Smooth muscle cell (in vitro differentiated cells): ENCODE measurements at regions not wholly inside any gene's neighbourhood (a gene's known extent, or its start where the extent isn't known, plus 50 kb on each side); places are given as distances from the start of the nearest gene placed in this dataset.
A peak's percentile ranks its signal among the peaks of the same experiment; 100 is the strongest.

ENCODE experiments used
- DNase-seq: peaks from one replicate; lab custom pipeline; 2025; ENCODE audit not compliant: unreplicated experiment; lab: John Stamatoyannopoulos, UW
- H2AFZ ChIP-seq: fragments of 200-600 bp; sonication (generic); 2 replicates; pipeline ENCODE4 v1.6.0; 2016; ENCODE audit warnings: antibody characterized with exemption, low read depth, mild to moderate bottlenecking
- H3F3A ChIP-seq: fragments of 200-600 bp; sonication (generic); 2 replicates; pipeline ENCODE4 v1.6.0; 2017; ENCODE audit warnings: antibody characterized with exemption, low read depth
- H3K27ac ChIP-seq: fragments of 200-600 bp; sonication (generic); 2 replicates; pipeline ENCODE4 v1.5.1; 2016; ENCODE audit warnings: low read depth, mild to moderate bottlenecking
- H3K27me3 ChIP-seq: fragments of 200-600 bp; sonication (generic); 2 replicates; pipeline ENCODE4 v1.6.1; 2016; ENCODE audit warnings: low read depth, mild to moderate bottlenecking
- H3K36me3 ChIP-seq: fragments of 200-600 bp; sonication (generic); 2 replicates; pipeline ENCODE4 v1.5.1; 2016; ENCODE audit warnings: low read depth
- H3K4me1 ChIP-seq: fragments of 200-600 bp; sonication (generic); 2 replicates; pipeline ENCODE4 v1.5.1; 2016; ENCODE audit warnings: low read depth
- H3K4me2 ChIP-seq: fragments of 200-600 bp; sonication (generic); 2 replicates; pipeline ENCODE4 v1.6.0; 2016; ENCODE audit warnings: mild to moderate bottlenecking
- H3K4me3 ChIP-seq: fragments of 200-600 bp; sonication (generic); 2 replicates; pipeline ENCODE4 v1.5.1; 2016; ENCODE audit warnings: mild to moderate bottlenecking
- H3K79me2 ChIP-seq: fragments of 200-600 bp; sonication (generic); 2 replicates; pipeline ENCODE4 v1.6.0; 2016; ENCODE audit warnings: low read depth, mild to moderate bottlenecking
- H3K9ac ChIP-seq: fragments of 200-600 bp; sonication (generic); 2 replicates; pipeline ENCODE4 v1.6.0; 2016; ENCODE audit warnings: low read depth
- H3K9me3 ChIP-seq: fragments of 200-600 bp; sonication (generic); replicated peaks from 2 replicates; pipeline ENCODE4 v1.5.1; 2016; ENCODE audit warnings: low read depth
- H4K20me1 ChIP-seq: fragments of 200-600 bp; sonication (generic); 2 replicates; pipeline ENCODE4 v1.6.0; 2016; ENCODE audit warnings: low read depth
- WGBS: methylation state at CpG from one replicate; pipeline ENCODE4 v1.1.7; 2016; ENCODE audit warnings: low lambda C conversion rate; 5-methylcytosine and 5-hydroxymethylcytosine counted together
- TF ChIP-seq, protein P1 (sequence below): fragments of 200-600 bp; sonication (generic); IDR thresholded peaks from 2 replicates; pipeline ENCODE4 v1.5.1; 2017; ENCODE audit warnings: borderline replicate concordance, mild to moderate bottlenecking, antibody characterized with exemption; ENCODE audit not compliant: insufficient read depth, poor library complexity, severe bottlenecking

DNA sequence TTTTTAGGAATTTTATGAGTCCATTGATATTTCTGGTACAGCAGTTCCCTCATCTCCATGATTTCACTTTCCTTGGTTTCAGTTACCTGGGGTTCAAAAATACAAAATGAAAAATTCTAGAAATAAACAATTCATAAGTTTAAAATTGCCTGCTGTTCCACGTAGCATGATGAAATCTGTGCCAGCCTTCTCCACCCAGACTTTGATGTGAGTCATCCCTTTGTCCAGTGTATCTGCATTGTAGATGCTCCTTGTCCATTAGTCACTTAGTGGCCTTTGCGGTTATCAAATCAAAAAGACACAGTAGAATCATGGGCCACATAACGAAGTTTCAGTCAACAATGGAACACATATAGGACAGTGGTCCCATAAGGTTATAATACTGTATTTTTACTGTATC lies 286.9 kb downstream of the PTEN start:
- Histone ChIP-seq H3K9ac (no peak overlapping the region), H3K27me3 (no peaks in the 10 kb centered on the region), H4K20me1 (no peaks in the 10 kb centered on the region), H2AFZ (no peak overlapping the region), H3K4me1 (no peaks in the 10 kb centered on the region), H3F3A (no peaks in the 10 kb centered on the region), H3K79me2 (no peaks in the 10 kb centered on the region), H3K4me3 (no peak overlapping the region), H3K27ac (peak overlapping the region; percentile 54), H3K36me3 (no peaks in the 10 kb centered on the region), H3K9me3 (no peaks in the 10 kb centered on the region), H3K4me2 (no peak overlapping the region)
- TF ChIP-seq, protein P1, sequence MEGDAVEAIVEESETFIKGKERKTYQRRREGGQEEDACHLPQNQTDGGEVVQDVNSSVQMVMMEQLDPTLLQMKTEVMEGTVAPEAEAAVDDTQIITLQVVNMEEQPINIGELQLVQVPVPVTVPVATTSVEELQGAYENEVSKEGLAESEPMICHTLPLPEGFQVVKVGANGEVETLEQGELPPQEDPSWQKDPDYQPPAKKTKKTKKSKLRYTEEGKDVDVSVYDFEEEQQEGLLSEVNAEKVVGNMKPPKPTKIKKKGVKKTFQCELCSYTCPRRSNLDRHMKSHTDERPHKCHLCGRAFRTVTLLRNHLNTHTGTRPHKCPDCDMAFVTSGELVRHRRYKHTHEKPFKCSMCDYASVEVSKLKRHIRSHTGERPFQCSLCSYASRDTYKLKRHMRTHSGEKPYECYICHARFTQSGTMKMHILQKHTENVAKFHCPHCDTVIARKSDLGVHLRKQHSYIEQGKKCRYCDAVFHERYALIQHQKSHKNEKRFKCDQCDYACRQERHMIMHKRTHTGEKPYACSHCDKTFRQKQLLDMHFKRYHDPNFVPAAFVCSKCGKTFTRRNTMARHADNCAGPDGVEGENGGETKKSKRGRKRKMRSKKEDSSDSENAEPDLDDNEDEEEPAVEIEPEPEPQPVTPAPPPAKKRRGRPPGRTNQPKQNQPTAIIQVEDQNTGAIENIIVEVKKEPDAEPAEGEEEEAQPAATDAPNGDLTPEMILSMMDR, result no peak
- 59% methylated on average over 3 of the region's 3 CpGs for WGBS
- DNase-seq, result no peak

DNA sequence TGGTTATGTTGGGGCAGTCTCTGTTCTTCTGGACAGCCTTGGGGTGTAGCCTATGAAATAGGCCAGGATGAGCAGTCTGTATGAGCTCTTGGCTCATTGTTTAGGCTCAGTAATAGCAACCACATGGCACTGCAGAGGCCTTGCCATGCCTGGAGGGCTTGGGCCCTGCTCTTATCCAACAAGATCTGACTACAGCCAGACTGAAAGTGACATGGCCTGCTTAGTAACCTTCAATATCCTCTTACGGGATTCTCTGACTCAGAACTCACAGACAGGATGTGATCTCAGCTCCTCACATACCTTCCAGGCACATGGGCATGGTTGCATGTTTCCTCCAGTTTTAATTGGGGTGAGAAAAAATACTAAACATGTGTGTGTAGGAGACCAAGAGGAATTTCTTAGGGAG lies 289.3 kb downstream of the PTEN start:
- 0% methylated on average over 1 of the region's 1 CpG for WGBS
- no peaks in the 10 kb centered on the region for H3K79me2 ChIP-seq
- peak overlapping the region; percentile 45 for H3K9ac ChIP-seq
- H4K20me1 ChIP-seq, result no peaks in the 10 kb centered on the region
- peaks cover 5% of the 10 kb centered on the region for H3F3A ChIP-seq
- H3K4me1 ChIP-seq, result no peaks in the 10 kb centered on the region
- H2AFZ ChIP-seq, result peak overlapping the region; percentile 18
- peak overlapping the region; percentile 92 for H3K27ac ChIP-seq
- H3K27me3 ChIP-seq, result no peaks in the 10 kb centered on the region
- no peak overlapping the region for H3K4me3 ChIP-seq
- no peaks in the 10 kb centered on the region for H3K9me3 ChIP-seq
- H3K4me2 ChIP-seq, result no peak overlapping the region
- TF ChIP-seq, protein P1, result no peak
- H3K36me3 ChIP-seq, result no peaks in the 10 kb centered on the region
- DNase-seq, result no peak

DNA sequence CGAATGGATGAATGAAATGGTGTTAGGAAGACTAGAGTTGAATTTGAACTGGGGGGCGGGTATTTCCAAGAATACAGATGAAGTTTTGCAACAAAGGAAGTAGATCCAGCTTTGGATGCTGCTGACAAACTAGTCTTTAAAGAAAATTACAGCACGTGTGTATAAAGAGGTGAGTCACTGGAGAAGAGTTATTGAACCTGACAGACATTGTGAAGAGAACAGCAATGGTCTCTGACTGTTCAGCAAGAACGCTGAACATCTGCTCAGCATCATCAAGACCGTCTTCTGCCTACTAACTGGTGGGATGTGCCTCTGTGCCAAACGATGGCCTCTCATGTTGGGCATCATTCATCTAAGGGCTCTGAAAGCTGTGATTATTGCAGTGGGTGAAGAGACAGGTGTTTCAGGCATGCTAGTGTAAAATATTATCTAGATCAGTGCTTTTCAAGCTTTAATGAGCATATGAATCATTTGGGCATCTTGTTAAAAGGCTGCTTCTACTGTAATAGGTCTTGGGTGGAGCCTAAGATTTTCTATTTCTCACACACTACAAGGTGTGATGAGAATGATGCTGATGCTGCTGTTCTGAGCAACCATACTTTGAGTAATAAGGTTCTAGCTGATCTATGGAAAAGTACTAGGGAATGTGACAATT lies 291.3 kb downstream of the PTEN start:
- no peaks in the 10 kb centered on the region for H3K9me3 ChIP-seq
- H3K4me1 ChIP-seq, result no peaks in the 10 kb centered on the region
- no peak for DNase-seq
- H3K4me2 ChIP-seq, result no peak overlapping the region
- H3K9ac ChIP-seq, result no peak overlapping the region
- no peak overlapping the region for H3K4me3 ChIP-seq
- H3K27ac ChIP-seq, result peak overlapping the region; percentile 92
- no peaks in the 10 kb centered on the region for H3K27me3 ChIP-seq
- no peaks in the 10 kb centered on the region for H3K36me3 ChIP-seq
- TF ChIP-seq, protein P1, result no peak
- H3F3A ChIP-seq, result peaks cover 13% of the 10 kb centered on the region
- no peaks in the 10 kb centered on the region for H4K20me1 ChIP-seq
- H2AFZ ChIP-seq, result no peak overlapping the region
- no peaks in the 10 kb centered on the region for H3K79me2 ChIP-seq
- WGBS, result 83% methylated on average over 6 of the region's 6 CpGs

DNA sequence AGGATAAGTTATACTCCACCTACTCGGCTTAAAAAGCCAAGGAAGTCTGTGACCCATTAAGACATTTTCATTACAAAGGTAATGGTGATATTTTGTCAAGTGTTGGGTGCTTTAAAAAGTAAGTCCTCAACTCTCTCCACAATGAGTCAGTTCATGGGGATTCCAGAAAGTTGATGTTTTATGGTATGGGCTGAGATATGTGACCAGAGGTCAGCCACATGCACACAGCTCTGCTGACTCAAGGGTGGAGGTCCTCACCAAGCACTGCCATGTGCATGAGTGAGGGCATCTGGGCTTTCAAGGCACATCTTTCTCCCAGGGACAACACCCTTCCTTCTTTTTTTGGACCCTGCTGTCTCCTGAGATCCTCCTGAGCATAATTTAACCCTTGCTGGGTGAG lies 292.9 kb downstream of the PTEN start:
- H3K4me3 ChIP-seq, result no peak overlapping the region
- peaks cover 13% of the 10 kb centered on the region for H3F3A ChIP-seq
- TF ChIP-seq, protein P1, result no peak
- H3K9ac ChIP-seq, result no peak overlapping the region
- WGBS, result 68% methylated on average over 1 of the region's 1 CpG
- no peaks in the 10 kb centered on the region for H3K27me3 ChIP-seq
- no peaks in the 10 kb centered on the region for H3K79me2 ChIP-seq
- H4K20me1 ChIP-seq, result no peaks in the 10 kb centered on the region
- no peaks in the 10 kb centered on the region for H3K9me3 ChIP-seq
- H3K36me3 ChIP-seq, result no peaks in the 10 kb centered on the region
- no peak for DNase-seq
- peak overlapping the region; percentile 47 for H3K4me2 ChIP-seq
- no peaks in the 10 kb centered on the region for H3K4me1 ChIP-seq
- peak overlapping the region; percentile 92 for H3K27ac ChIP-seq
- no peak overlapping the region for H2AFZ ChIP-seq
